Head of caudate nucleus (tissue), 42 donors: ENCODE measurements at regions not wholly inside any gene's neighbourhood (a gene's known extent, or its start where the extent isn't known, plus 50 kb on each side); places are given as distances from the start of the nearest gene placed in this dataset.

Experiments used
- DNase-seq, 42 donors: peaks; one replicate each; pipeline versions ENCODE4 v3.0.0 to v3.0.0-alpha.2; 2020 to 2021; ENCODE audit warnings: mixed read lengths in 7 of 42
- intact Hi-C: fragments of 100-400 bp; cut with DNase I; formaldehyde crosslinking; loops from one replicate; pipeline ENCODE4 v1.15.0; 2022

DNA sequence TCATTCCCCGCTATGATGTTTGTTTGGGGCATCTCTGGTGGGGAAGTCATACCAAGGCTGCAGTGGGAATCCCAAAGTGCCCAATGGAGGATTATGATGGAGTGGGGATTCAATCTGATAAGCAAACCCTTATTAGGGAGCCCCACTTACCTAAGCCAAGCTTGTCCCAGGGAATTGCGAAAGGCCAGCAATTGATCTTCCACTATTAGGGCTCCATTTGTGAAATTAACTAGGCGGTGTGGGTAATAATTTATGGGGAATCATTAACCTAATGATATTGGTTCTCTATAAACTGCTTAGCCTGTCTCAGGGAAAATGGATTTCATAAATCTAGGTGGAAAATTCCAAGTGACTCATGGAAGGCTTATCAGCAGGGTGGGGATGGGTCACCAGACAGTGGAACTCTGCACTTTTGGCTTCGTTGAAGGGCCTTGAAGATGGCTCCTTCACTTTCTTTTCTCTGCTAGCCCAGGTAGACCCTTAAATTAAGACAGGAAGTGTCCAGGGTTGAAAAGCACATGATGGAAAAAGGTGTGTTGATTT is 113.0 kb upstream of the WSCD2 start:
- intact Hi-C loops, result no loop called here

GRCh38 chr12:108017472-108018057 is 111.5 kb upstream of the WSCD2 start:
- intact Hi-C loops, result no loop called here

More for the DNA sequence above, 113.0 kb upstream of the WSCD2 start:
- DNase-seq, result no peak

DNA sequence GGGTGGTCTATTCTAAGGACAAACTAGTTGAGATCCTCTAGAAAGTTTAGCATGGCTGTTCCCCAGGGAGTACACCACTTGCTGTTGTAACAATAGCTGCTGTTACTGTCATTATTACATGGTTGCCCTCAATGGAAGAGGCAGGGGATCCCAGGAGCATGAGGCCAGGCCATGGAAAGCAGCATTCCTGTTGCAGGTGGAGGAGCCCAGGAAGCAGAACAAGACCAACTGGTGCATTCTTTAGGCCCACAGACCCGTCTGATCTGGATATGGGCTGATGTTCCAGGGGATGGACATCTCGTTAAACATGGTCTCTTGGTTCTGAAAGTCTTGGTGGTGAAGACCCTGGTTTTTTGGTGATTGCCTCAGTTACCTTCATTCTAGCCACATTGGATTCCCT is 109.2 kb upstream of the WSCD2 start:
- no peak for DNase-seq
- intact Hi-C loops, result no loop called here

More at GRCh38 chr12:108017472-108018057, 111.5 kb upstream of the WSCD2 start:
- DNase-seq, result peak in 1 of 42 donors; percentile 5

GRCh38 chr12:108021141-108021540 is 107.9 kb upstream of the WSCD2 start:
- intact Hi-C loops, result no loop called here
- DNase-seq, result no peak

- DNase-seq, result no peak
- intact Hi-C loops, result no loop called here
These were observed 107.1 kb upstream of the WSCD2 start for GRCh38 chr12:108021949-108022522.

GRCh38 chr12:108029051-108029835 is 99.8 kb upstream of the WSCD2 start:
- DNase-seq, result no peak
- intact Hi-C loops, result no loop called here

DNA sequence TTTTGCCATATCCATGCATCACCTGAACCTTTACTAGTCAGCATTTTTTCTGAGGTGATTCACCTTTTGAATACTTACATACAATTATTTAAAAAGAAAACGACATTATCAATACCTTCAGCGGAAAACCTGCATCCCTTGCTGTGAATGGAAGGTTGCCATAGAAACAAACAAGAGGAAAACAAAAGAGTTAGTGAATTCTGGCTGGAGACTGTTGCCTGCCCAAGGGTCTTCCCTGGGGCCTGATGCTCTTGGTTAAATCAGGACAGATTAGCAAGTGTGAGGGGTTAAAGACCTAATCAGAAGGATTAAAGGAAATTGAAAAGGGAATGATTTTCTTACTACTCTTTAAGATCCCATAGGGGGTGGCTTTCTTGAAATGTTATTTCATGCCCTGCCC is 96.0 kb upstream of the WSCD2 start:
- no peak for DNase-seq
- intact Hi-C loops, result no loop called here

GRCh38 chr12:108035372-108035771 is 93.7 kb upstream of the WSCD2 start:
- no peak for DNase-seq
- intact Hi-C loops, result no loop called here

- DNase-seq, result no peak
These were observed 91.1 kb upstream of the WSCD2 start for GRCh38 chr12:108037960-108038359.

GRCh38 chr12:108039794-108040193 is 89.3 kb upstream of the WSCD2 start:
- no peak for DNase-seq
- intact Hi-C loops, result no loop called here

More at GRCh38 chr12:108037960-108038359, 91.1 kb upstream of the WSCD2 start:
- intact Hi-C loops, result no loop called here

GRCh38 chr12:108040947-108041346 is 88.1 kb upstream of the WSCD2 start:
- intact Hi-C loops, result no loop called here
- DNase-seq, result no peak

DNA sequence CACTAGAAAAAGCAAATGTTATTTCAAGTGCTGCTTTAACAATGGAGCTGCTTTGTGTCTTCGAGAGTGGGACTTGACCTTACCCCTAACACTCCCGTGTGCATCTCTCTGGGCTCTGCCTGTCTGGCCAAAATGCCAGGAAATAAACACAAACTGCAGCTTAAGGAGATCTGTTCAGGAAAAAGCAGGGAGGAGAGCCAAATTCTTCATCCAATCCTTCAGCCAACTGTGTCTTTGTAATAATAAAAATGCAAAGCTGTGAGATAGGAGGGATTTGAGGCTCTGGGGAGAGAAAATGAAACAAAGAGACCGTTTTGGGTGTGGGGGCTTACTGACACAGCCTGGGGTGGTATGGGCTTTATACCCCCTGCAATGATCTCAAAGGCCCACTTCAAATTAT is 85.8 kb upstream of the WSCD2 start:
- intact Hi-C loops, result no loop called here
- DNase-seq, result no peak

- DNase-seq, result no peak
- intact Hi-C loops, result no loop called here
These were observed 85.1 kb upstream of the WSCD2 start for GRCh38 chr12:108043750-108044533.

GRCh38 chr12:108046135-108046534 is 83.0 kb upstream of the WSCD2 start:
- DNase-seq, result no peak
- intact Hi-C loops, result no loop called here

GRCh38 chr12:108046650-108047049 is 82.4 kb upstream of the WSCD2 start:
- intact Hi-C loops, result no loop called here
- no peak for DNase-seq

DNA sequence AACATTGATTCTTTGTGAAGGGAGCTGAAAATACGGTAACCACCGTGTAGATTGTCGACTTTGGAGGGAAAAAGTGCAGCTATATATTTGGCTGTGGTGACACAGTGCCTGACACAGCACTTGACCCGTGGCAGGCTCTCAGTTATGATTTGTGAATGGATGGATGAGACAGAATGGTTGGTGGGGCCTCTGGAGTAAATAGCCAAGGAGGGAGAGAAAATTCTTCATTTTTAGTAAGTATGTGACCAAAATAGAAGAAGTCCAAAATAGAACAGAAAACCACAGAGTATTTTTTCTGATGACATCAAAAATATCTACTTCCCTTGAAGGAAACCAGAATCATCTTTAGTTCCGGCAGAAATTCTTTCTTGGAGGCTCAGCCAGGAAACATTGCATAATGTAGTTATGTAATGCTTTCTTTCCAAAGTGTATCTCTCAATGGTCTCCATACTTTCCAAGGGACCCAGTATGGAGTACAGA is 82.0 kb upstream of the WSCD2 start:
- intact Hi-C loops, result no loop called here
- no peak for DNase-seq

DNA sequence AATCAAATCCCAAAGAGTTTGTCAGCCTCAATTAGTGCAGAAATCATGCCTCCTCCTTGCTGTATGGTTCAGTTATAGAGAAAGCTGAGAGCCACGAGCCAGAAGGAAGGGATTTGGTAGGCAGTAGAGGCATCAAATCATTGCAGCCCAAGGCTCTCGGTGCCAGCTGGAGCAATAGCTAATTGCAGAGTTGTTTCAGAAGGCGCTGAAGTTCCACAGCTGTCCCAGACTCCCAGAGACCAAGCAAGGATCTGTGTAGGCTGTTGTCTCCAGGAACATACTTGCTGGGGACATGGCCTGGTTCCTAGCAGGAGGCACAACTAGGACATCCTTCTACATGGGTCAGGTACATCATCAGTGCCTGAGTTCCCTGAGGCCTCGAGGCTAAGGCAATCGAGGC is 80.4 kb upstream of the WSCD2 start:
- intact Hi-C loops, result no loop called here
- no peak for DNase-seq

- no peak for DNase-seq
- intact Hi-C loops, result no loop called here
These were observed 78.4 kb upstream of the WSCD2 start for GRCh38 chr12:108050696-108051095.

GRCh38 chr12:108052260-108052659 is 76.8 kb upstream of the WSCD2 start:
- intact Hi-C loops, result no loop called here
- DNase-seq, result no peak
